Adrenal gland (tissue), 9 donors: ENCODE measurements at regions not wholly inside any gene's neighbourhood (a gene's known extent, or its start where the extent isn't known, plus 50 kb on each side); places are given as distances from the start of the nearest gene placed in this dataset.

ENCODE experiments used
- DNase-seq, 7 donors: peaks; one replicate each; pipeline ENCODE4 v3.0.0-alpha.2; 2019 to 2020
- H3K27ac ChIP-seq, 5 donors: fragments of 200-600 bp; sonication (generic) in 4 of 5; 1 replicate in 3 of 5; 2 replicates in 2 of 5; pipeline versions ENCODE4 v1.5.1 to v1.8.0; 2016 to 2020; ENCODE audit warnings: mild to moderate bottlenecking in 1 of 5
- H3K27me3 ChIP-seq: fragments of 200-600 bp; 2 replicates; pipeline ENCODE4 v1.8.0; 2021
- H3K36me3 ChIP-seq, 2 donors: fragments of 200-600 bp; replicated peaks in 1 of 2; 1 replicate in 1 of 2; 2 replicates in 1 of 2; pipeline versions ENCODE4 v1.5.1 to v1.8.0; 2018 to 2022
- H3K4me1 ChIP-seq, 2 donors: fragments of 200-600 bp; replicated peaks in 1 of 2; 1 replicate in 1 of 2; 2 replicates in 1 of 2; pipeline versions ENCODE4 v1.5.1 to v1.8.0; 2018 to 2021
- H3K4me3 ChIP-seq, 4 donors: fragments of 200-600 bp; sonication (generic) in 3 of 4; one replicate each; pipeline ENCODE4 v1.5.1; 2016 to 2018
- H3K9me3 ChIP-seq, 3 donors: fragments of 200-600 bp; sonication (generic) in 1 of 3; replicated peaks in 1 of 3; 1 replicate in 2 of 3; 2 replicates in 1 of 3; pipeline versions ENCODE4 v1.5.1 to v1.8.0; 2016 to 2021
- CTCF ChIP-seq, 6 experiments: fragments of 450-650 bp in 4 of 6; fragments of 200-600 bp in 2 of 6; sonication (generic) in 1 of 6; IDR thresholded peaks; 1 replicate in 5 of 6; 2 replicates in 1 of 6; pipeline versions ENCODE4 v1.5.1 to v1.8.0; 2016 to 2021; ENCODE audit warnings: antibody characterized with exemption in 6 of 6, mild to moderate bottlenecking in 2 of 6, moderate library complexity in 1 of 6
- POLR2A ChIP-seq, 2 donors: fragments of 450-650 bp; IDR thresholded peaks; one replicate each; pipeline ENCODE4 v1.6.1; 2017; ENCODE audit warnings: antibody characterized with exemption in 2 of 2, mild to moderate bottlenecking in 2 of 2, moderate library complexity in 1 of 2
- WGBS, 4 donors: extraction: QIAGEN DNeasy Blood & Tissue Kit in 2 of 4; methylation state at CpG; one replicate each; pipeline versions ENCODE4 v1.1.5 to v1.1.7; 2013 to 2017; 5-methylcytosine and 5-hydroxymethylcytosine counted together
- intact Hi-C, 2 donors: fragments of 100-400 bp; cut with DNase I; formaldehyde crosslinking; loops; one replicate each; pipeline versions ENCODE4 v1.14.1 to v1.15.0; 2022 to 2023
- donor health status: healthy with polysubstance abuse.
- donor health status: Bipolar disorder and iron deficiency.
- donor health status: DM: yes; HTN: yes; CAD: no.
- donor health status: DM: no; HTN: no; CAD: no.
- donor health status: DM: no; HTN: no; CAD: no.

GRCh38 chr14:25117342-25117741 lies 67.4 kb upstream of the STXBP6 start:
- DNase-seq, result no peak
- Histone ChIP-seq H3K4me3 (no peak overlapping the region), H3K27ac (no peak overlapping the region), H3K27me3 (no peaks in the 10 kb centered on the region), H3K9me3 (no peaks in the 10 kb centered on the region), H3K36me3 (no peaks in the 10 kb centered on the region), H3K4me1 (no peaks in the 10 kb centered on the region)
- intact Hi-C loops, result no loop called here
- 58 to 88% (median 85%) methylated on average over 1 of the region's 1 CpG for WGBS, 4 donors
- TF ChIP-seq POLR2A (IDR thresholded peaks at IDR 0.05), result no peak
- TF ChIP-seq CTCF (IDR thresholded peaks at IDR 0.05), result no peak

DNA sequence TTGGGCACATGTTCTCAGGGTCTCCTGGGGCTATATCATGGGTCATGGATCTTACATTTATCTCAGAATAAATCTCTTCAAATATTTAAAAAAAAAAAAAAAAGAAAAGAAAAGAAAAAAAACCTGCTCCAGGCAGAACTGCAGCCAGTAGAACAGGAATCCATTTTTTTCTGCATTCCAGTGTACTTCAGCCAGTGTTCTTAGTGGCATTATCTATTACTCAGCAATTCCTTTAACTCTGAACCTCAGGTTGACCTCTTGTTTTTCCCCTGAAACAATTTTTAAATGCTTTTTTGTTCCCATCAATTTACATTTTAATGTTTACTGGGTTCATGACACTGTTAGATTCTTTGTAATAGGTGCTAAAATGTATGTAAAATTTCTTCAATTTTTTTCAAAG lies 66.7 kb upstream of the STXBP6 start:
- no peak overlapping the region for H3K4me3 ChIP-seq
- H3K36me3 ChIP-seq, result no peaks in the 10 kb centered on the region
- no peak for DNase-seq
- intact Hi-C loops, result no loop called here
- no peaks in the 10 kb centered on the region for H3K4me1 ChIP-seq
- H3K27me3 ChIP-seq, result no peaks in the 10 kb centered on the region
- H3K9me3 ChIP-seq, result no peaks in the 10 kb centered on the region
- H3K27ac ChIP-seq, result no peak overlapping the region
- no peak for TF ChIP-seq POLR2A (IDR thresholded peaks at IDR 0.05)

DNA sequence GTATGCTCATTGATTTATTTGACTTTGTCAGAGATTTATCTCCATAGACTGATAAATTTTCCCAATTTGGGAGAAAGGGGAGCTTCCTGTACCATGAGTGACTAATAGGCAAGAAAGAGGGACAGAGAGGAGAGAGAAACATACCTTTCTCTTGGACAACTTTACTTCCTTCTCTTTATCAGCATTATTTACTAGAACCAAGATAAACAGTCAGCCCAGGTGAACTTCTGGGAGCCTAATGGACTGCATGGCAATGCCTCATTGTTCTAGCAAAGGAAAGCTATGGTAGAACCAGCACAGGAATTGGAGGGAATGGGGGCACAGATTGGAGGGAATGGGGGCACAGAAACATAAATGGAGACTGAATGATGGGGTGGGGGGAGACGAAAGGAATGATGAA lies 63.4 kb upstream of the STXBP6 start:
- 47 to 77% (median 57%) methylated on average over 1 of the region's 1 CpG for WGBS, 4 donors
- no peak overlapping the region for H3K4me3 ChIP-seq
- no peaks in the 10 kb centered on the region for H3K36me3 ChIP-seq
- H3K27ac ChIP-seq, result no peak overlapping the region
- H3K27me3 ChIP-seq, result no peaks in the 10 kb centered on the region
- no peak for DNase-seq
- TF ChIP-seq CTCF (IDR thresholded peaks at IDR 0.05) (no peak), POLR2A (IDR thresholded peaks at IDR 0.05) (no peak)
- H3K4me1 ChIP-seq, result no peaks in the 10 kb centered on the region
- intact Hi-C loops, result no loop called here
- H3K9me3 ChIP-seq, result no peaks in the 10 kb centered on the region

- H3K36me3 ChIP-seq, result no peaks in the 10 kb centered on the region
- no peak for DNase-seq
- no peak overlapping the region for H3K27ac ChIP-seq
- H3K9me3 ChIP-seq, result no peaks in the 10 kb centered on the region
- no peaks in the 10 kb centered on the region for H3K27me3 ChIP-seq
- intact Hi-C loops, result no loop called here
- TF ChIP-seq POLR2A (IDR thresholded peaks at IDR 0.05), result no peak
- TF ChIP-seq CTCF (IDR thresholded peaks at IDR 0.05), result no peak
- H3K4me1 ChIP-seq, result no peaks in the 10 kb centered on the region
- no peak overlapping the region for H3K4me3 ChIP-seq
- WGBS, 4 donors, result 44 to 65% (median 63%) methylated on average over 2 of the region's 2 CpGs
These were observed 61.2 kb upstream of the STXBP6 start for GRCh38 chr14:25111061-25111601.

DNA sequence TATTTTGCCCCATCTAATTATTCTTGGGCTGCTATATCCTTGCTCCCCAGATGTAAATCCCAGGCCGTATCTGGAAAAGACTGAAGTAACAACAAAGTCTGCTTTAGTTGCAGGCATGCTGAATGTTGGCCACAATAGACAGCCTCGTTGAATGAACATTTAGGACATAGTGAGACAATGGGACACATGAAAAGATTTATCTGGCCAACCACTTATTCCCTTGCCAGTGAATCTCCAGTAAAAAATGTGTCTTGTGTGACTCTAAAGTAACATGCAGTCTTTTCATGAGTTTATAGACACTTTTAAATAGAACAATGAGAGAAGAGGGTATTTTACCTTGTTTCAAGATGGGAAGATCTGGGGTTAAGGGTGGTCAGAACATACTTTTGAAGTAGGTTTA lies 60.2 kb upstream of the STXBP6 start:
- DNase-seq, result no peak
- Histone ChIP-seq H3K27ac (no peak overlapping the region), H3K36me3 (no peaks in the 10 kb centered on the region), H3K4me3 (no peak overlapping the region), H3K27me3 (no peaks in the 10 kb centered on the region), H3K9me3 (no peaks in the 10 kb centered on the region), H3K4me1 (no peaks in the 10 kb centered on the region)
- 49 to 81% (median 68%) methylated on average over 2 of the region's 2 CpGs for WGBS, 4 donors
- intact Hi-C loops, result no loop called here
- TF ChIP-seq POLR2A (IDR thresholded peaks at IDR 0.05) (no peak), CTCF (IDR thresholded peaks at IDR 0.05) (no peak)
